ENCODE measurements at regions not wholly inside any gene's neighbourhood (a gene's known extent, or its start where the extent isn't known, plus 50 kb on each side); places are given as distances from the start of the nearest gene placed in this dataset.

GRCh38 chr9:117869287-117869686 is 165.1 kb downstream of the TLR4 start (continued):
- TF ChIP-seq ZNF148 (tag by site-specific recombination; IDR thresholded peaks at IDR 0.05; ENCODE audit: borderline replicate concordance), result no peak

- no peaks in the 10 kb centered on the region for H3K9me3 ChIP-seq (ENCODE audit: control insufficient read depth, insufficient read depth, low read depth, low read length)
- no peak overlapping the region for H3K27ac ChIP-seq (ENCODE audit: extremely low read depth, low read depth, low read length)
- H3K36me3 ChIP-seq (ENCODE audit: control insufficient read depth in 2 of 2, insufficient read depth in 1 of 2, low read length in 2 of 2), result no peaks in the 10 kb centered on the region
- ChIA-PET POLR2A (no interaction called here), CTCF (no interaction called here)
- H3K4me3 ChIP-seq (ENCODE audit: low read depth, low read length), result no peak overlapping the region
- H3K4me1 ChIP-seq (ENCODE audit: control insufficient read depth, insufficient read depth, low read length), result no peaks in the 10 kb centered on the region
- TF ChIP-seq OVOL3 (tag by site-specific recombination; IDR thresholded peaks at IDR 0.05) (no peak), TRIM28 (IDR thresholded peaks at IDR 0.05; ENCODE audit: borderline replicate concordance, low read length) (no peak), INSM2 (tag by site-specific recombination; IDR thresholded peaks at IDR 0.05) (no peak), ZNF830 (tag by site-specific recombination; IDR thresholded peaks at IDR 0.05; ENCODE audit: low read depth) (no peak), GLI2 (tag by site-specific recombination; IDR thresholded peaks at IDR 0.05; ENCODE audit: borderline replicate concordance, low read depth) (no peak), PRDM1 (tag by site-specific recombination; IDR thresholded peaks at IDR 0.05) (no peak), ZNF18 (tag by site-specific recombination; IDR thresholded peaks at IDR 0.05) (no peak)
These were observed 165.5 kb downstream of the TLR4 start for GRCh38 chr9:117869712-117870111.

GRCh38 chr9:117873664-117874063 is 169.5 kb downstream of the TLR4 start:
- H3K36me3 ChIP-seq (ENCODE audit: control insufficient read depth in 2 of 2, insufficient read depth in 1 of 2, low read length in 2 of 2), result no peaks in the 10 kb centered on the region
- TF ChIP-seq ZNF18 (tag by site-specific recombination; IDR thresholded peaks at IDR 0.05) (no peak), ZNF394 (tag by site-specific recombination; IDR thresholded peaks at IDR 0.05; ENCODE audit: borderline replicate concordance) (no peak), ZSCAN23 (tag by site-specific recombination; IDR thresholded peaks at IDR 0.05) (no peak)
- ChIA-PET CTCF (no interaction called here), POLR2A (no interaction called here)
- no peaks in the 10 kb centered on the region for H3K9me3 ChIP-seq (ENCODE audit: control insufficient read depth, insufficient read depth, low read depth, low read length)
- H3K27ac ChIP-seq (ENCODE audit: extremely low read depth, low read depth, low read length), result no peak overlapping the region
- no peaks in the 10 kb centered on the region for H3K4me1 ChIP-seq (ENCODE audit: control insufficient read depth, insufficient read depth, low read length)
- H3K4me3 ChIP-seq (ENCODE audit: low read depth, low read length), result no peak overlapping the region

- H3K36me3 ChIP-seq (ENCODE audit: control insufficient read depth in 2 of 2, insufficient read depth in 1 of 2, low read length in 2 of 2), result no peaks in the 10 kb centered on the region
- H3K9me3 ChIP-seq (ENCODE audit: control insufficient read depth, insufficient read depth, low read depth, low read length), result no peaks in the 10 kb centered on the region
- H3K4me3 ChIP-seq (ENCODE audit: low read depth, low read length), result no peak overlapping the region
- H3K4me1 ChIP-seq (ENCODE audit: control insufficient read depth, insufficient read depth, low read length), result no peaks in the 10 kb centered on the region
- no peak overlapping the region for H3K27ac ChIP-seq (ENCODE audit: extremely low read depth, low read depth, low read length)
- no peak for TF ChIP-seq INSM2 (tag by site-specific recombination; IDR thresholded peaks at IDR 0.05)
- TF ChIP-seq ZNF274 (IDR thresholded peaks at IDR 0.05; ENCODE audit: low read length), result no peak
- TF ChIP-seq ZNF274 (tag by site-specific recombination; IDR thresholded peaks at IDR 0.05; ENCODE audit: borderline replicate concordance), result no peak
- TF ChIP-seq ZNF791 (tag by site-specific recombination; IDR thresholded peaks at IDR 0.05), result no peak
- no peak for TF ChIP-seq ZNF132 (tag by site-specific recombination; IDR thresholded peaks at IDR 0.05; ENCODE audit: borderline replicate concordance)
- no peak for TF ChIP-seq MZF1 (tag by site-specific recombination; IDR thresholded peaks at IDR 0.05; ENCODE audit: borderline replicate concordance)
- TF ChIP-seq ZNF16 (tag by site-specific recombination; IDR thresholded peaks at IDR 0.05; ENCODE audit: low read depth), result no peak
- TF ChIP-seq ZNF223 (tag by site-specific recombination; IDR thresholded peaks at IDR 0.05), result no peak
- no peak for TF ChIP-seq ZNF529 (tag by site-specific recombination; IDR thresholded peaks at IDR 0.05; ENCODE audit: insufficient replicate concordance)
- TF ChIP-seq ZNF510 (tag by site-specific recombination; IDR thresholded peaks at IDR 0.05; ENCODE audit: insufficient replicate concordance), result no peak
- no peak for TF ChIP-seq MYNN (tag by site-specific recombination; IDR thresholded peaks at IDR 0.05; ENCODE audit: borderline replicate concordance)
- TF ChIP-seq ZNF624 (tag by site-specific recombination; IDR thresholded peaks at IDR 0.05), result no peak
- ChIA-PET CTCF (no interaction called here), POLR2A (no interaction called here)
These were observed 171.7 kb downstream of the TLR4 start for GRCh38 chr9:117875886-117876285.

Measured in HEK293 (cell line).